NT2/D1 (cell line): ENCODE measurements at regions not wholly inside any gene's neighbourhood (a gene's known extent, or its start where the extent isn't known, plus 50 kb on each side); places are given as distances from the start of the nearest gene placed in this dataset.
"Not testable (repeated sequence)": the region's sequence is repeated elsewhere in the genome, so short reads cannot be mapped to it uniquely, and the experiment has no call there.

Experiments
- DNase-seq: peaks from one replicate; pipeline ENCODE4 v3.0.0-alpha.2; 2011; ENCODE audit warnings: low read depth, low spot score
- H3K27me3 ChIP-seq: 2 replicates; pipeline ENCODE4 v1.6.0; 2011; ENCODE audit warnings: mild to moderate bottlenecking; ENCODE audit not compliant: insufficient read length, insufficient read depth
- H3K36me3 ChIP-seq: 2 replicates; pipeline ENCODE4 v1.6.1; 2011; ENCODE audit warnings: mild to moderate bottlenecking, low read length, mixed read lengths; ENCODE audit not compliant: insufficient read depth, insufficient read length
- H3K4me1 ChIP-seq: 2 replicates; pipeline ENCODE4 v1.5.1; 2011; ENCODE audit not compliant: insufficient read depth, insufficient read length
- H3K4me3 ChIP-seq: 2 replicates; pipeline ENCODE4 v1.5.1; 2011; ENCODE audit warnings: low read depth; ENCODE audit not compliant: insufficient read length
- H3K9ac ChIP-seq: 2 replicates; pipeline ENCODE4 v1.6.0; 2011; ENCODE audit warnings: low read depth; ENCODE audit not compliant: insufficient read length
- H3K9me3 ChIP-seq: 2 replicates; pipeline ENCODE4 v1.5.1; 2011; ENCODE audit warnings: mild to moderate bottlenecking, low read length; ENCODE audit not compliant: insufficient read depth
- SUZ12 ChIP-seq: IDR thresholded peaks from 2 replicates; pipeline ENCODE4 v1.6.1; 2011; ENCODE audit not compliant: insufficient read length, insufficient read depth; ENCODE audit errors: extremely low read depth
- YY1 ChIP-seq: IDR thresholded peaks from 2 replicates; pipeline ENCODE4 v1.6.1; 2011; ENCODE audit not compliant: insufficient read length, insufficient read depth
- ZNF274 ChIP-seq: IDR thresholded peaks from 2 replicates; pipeline ENCODE4 v1.6.1; 2011; ENCODE audit warnings: mild to moderate bottlenecking, low read depth, low read length

- DNase-seq: no peak
- H3K9ac ChIP-seq: no peak overlapping the region
Observed at GRCh38 chr14:86087377-86087776, 557.4 kb downstream of the FLRT2 start.

GRCh38 chr14:86086962-86087361, 557.0 kb downstream of the FLRT2 start:
- DNase-seq: no peak
- no peak overlapping the region for H3K9ac ChIP-seq

More at GRCh38 chr14:86087377-86087776, 557.4 kb downstream of the FLRT2 start:
- H3K4me3 ChIP-seq: no peak overlapping the region
- TF ChIP-seq ZNF274 (no peak), SUZ12 (no peak), YY1 (no peak)
- H3K27me3 ChIP-seq: no peaks in the 10 kb centered on the region
- H3K4me1 ChIP-seq: no peaks in the 10 kb centered on the region
- H3K9me3 ChIP-seq: no peaks in the 10 kb centered on the region
- H3K36me3 ChIP-seq: no peaks in the 10 kb centered on the region

DNA sequence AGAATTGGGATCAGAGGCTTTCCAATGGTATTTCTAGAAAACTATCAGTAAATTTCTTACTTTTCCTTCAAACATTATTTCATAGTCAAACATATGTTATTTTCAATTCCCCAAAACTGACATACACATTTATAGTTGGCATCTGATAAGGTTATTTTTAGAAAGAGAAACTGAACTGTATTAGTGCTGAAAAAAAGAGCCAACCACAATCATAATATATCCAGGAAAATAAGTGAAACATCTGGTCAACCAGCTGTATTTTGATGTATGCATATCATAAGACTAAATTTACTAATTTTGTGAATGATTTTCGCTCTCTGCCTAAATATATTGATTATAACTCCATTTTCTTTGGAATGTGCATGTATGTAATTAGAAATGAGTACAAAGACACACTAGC, 554.2 kb downstream of the FLRT2 start:
- TF ChIP-seq SUZ12 (no peak), YY1 (no peak), ZNF274 (no peak)
- H3K4me3 ChIP-seq: no peak overlapping the region
- H3K36me3 ChIP-seq: no peaks in the 10 kb centered on the region
- no peaks in the 10 kb centered on the region for H3K27me3 ChIP-seq
- no peak for DNase-seq
- H3K9me3 ChIP-seq: no peaks in the 10 kb centered on the region
- no peak overlapping the region for H3K9ac ChIP-seq
- no peaks in the 10 kb centered on the region for H3K4me1 ChIP-seq

More at GRCh38 chr14:86086962-86087361, 557.0 kb downstream of the FLRT2 start:
- Histone ChIP-seq H3K9me3 (no peaks in the 10 kb centered on the region), H3K36me3 (no peaks in the 10 kb centered on the region), H3K4me1 (no peaks in the 10 kb centered on the region), H3K27me3 (no peaks in the 10 kb centered on the region), H3K4me3 (no peak overlapping the region)
- TF ChIP-seq YY1: no peak
- no peak for TF ChIP-seq SUZ12
- no peak for TF ChIP-seq ZNF274

DNA sequence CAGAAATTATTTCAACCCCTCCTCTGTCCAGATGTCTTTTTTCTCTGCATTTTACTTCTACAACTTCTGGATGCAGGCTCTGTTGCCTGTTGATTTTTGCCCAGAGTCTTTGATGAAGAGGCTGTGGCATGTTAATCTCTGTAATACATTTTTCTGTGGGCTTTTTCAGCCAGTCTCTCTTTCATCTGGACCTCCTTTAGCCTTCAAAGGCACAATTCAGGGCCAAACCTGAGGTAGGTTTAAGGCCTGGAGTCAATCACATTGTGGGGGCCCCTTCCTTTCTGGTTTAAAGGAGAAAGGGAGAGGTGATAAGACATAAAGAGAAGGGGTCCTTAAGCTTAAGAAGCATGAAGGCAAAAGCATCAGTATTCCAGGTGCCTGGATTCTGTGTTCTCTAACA, 553.7 kb downstream of the FLRT2 start:
- H3K27me3 ChIP-seq: no peaks in the 10 kb centered on the region
- TF ChIP-seq YY1 (no peak), ZNF274 (no peak), SUZ12 (no peak)
- H3K4me3 ChIP-seq: no peak overlapping the region

DNA sequence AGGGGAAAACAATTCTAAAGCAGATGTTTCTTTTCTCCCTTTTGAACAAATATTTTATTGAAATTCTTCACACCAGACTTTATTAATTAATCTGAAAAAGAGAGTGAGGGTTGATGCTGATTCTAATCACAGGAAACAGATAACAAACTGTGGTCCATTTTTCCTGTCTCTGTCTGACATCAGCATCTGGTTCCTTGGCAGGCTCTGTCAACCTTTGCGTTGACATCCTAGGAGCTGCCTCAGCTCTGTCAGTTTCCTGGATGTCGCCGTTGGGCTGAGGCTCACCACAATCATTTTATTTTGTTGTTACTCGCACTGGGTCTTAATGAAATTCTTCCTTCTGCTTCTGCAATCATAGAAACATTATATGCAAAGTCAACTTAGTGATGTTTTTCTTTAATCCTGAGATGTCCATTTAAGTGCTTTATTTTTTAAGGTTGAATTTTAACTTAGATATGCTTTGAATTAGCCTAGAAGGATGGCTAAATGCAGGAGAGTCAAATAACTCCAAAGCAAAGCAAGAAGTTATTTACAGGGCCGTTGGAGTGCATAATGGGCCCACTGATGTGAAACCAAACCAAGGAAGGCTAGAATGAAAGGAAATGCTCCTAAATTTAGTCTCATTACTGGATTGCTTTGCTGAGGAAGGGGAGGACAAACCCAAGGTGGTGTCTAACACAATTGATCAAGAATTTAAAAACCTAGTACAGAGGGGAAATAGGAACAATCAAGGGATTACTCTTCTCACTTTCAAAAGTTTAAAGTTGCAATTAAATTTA, 542.4 kb downstream of the FLRT2 start:
- Histone ChIP-seq H3K36me3 (no peaks in the 10 kb centered on the region), H3K4me1 (no peaks in the 10 kb centered on the region), H3K9ac (no peak overlapping the region), H3K9me3 (no peaks in the 10 kb centered on the region), H3K27me3 (no peaks in the 10 kb centered on the region), H3K4me3 (no peak overlapping the region)
- no peak for DNase-seq
- no peak for TF ChIP-seq ZNF274
- TF ChIP-seq SUZ12: no peak
- no peak for TF ChIP-seq YY1

More for the DNA sequence above, 553.7 kb downstream of the FLRT2 start:
- no peaks in the 10 kb centered on the region for H3K4me1 ChIP-seq
- H3K9ac ChIP-seq: no peak overlapping the region
- H3K9me3 ChIP-seq: no peaks in the 10 kb centered on the region
- DNase-seq: no peak
- no peaks in the 10 kb centered on the region for H3K36me3 ChIP-seq

DNA sequence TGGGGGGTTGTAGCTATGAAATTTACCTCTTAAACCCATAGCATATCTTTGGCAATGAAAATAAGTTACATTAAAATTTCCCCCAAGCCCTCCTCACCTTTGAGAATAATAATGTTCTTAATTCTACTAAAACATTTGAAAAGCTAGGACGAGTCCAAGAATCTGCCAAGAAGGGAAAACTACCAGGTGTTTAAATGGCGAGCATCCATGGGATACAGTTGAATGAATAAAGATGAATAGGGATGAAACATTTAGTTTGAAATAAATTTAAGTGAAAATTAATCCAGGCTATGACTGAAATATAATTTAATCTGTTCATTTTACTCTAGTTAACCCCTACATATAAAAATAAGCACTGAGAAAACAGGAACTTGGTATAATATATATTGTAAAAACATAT, 536.7 kb downstream of the FLRT2 start:
- no peak for DNase-seq
- H3K4me1 ChIP-seq: no peaks in the 10 kb centered on the region
- H3K9ac ChIP-seq: no peak overlapping the region
- H3K27me3 ChIP-seq: no peaks in the 10 kb centered on the region
- TF ChIP-seq YY1 (no peak), SUZ12 (no peak), ZNF274 (no peak)
- H3K4me3 ChIP-seq: no peak overlapping the region
- H3K9me3 ChIP-seq: no peaks in the 10 kb centered on the region
- no peaks in the 10 kb centered on the region for H3K36me3 ChIP-seq

DNA sequence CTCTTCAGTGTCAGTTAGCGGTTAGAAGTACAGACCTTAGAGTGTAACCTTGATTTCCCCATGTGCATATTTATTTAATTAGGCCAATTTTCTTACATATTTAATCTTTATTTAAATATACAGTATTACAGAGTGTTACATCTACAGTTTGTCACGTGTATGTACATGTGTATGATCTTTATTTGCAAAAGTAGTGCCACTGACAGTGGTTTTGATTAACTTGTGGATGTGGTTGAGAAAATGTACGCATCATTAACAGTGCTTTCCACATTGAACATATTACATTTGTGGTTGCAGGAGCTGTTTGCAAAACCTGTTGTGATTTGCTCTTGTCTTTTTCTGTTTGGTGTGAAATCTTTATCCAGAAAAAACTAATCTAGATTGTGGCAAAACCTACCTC, 535.5 kb downstream of the FLRT2 start:
- TF ChIP-seq SUZ12 (no peak), YY1 (no peak), ZNF274 (no peak)
- Histone ChIP-seq H3K27me3 (no peaks in the 10 kb centered on the region), H3K9ac (no peak overlapping the region), H3K4me3 (no peak overlapping the region), H3K9me3 (no peaks in the 10 kb centered on the region), H3K4me1 (no peaks in the 10 kb centered on the region), H3K36me3 (no peaks in the 10 kb centered on the region)
- DNase-seq: no peak

- H3K27me3 ChIP-seq: not testable (repeated sequence)
Observed at GRCh38 chr14:86064595-86064994, 534.7 kb downstream of the FLRT2 start.

More at GRCh38 chr14:86064595-86064994, 534.7 kb downstream of the FLRT2 start:
- DNase-seq, H3K4me1 ChIP-seq, H3K9ac ChIP-seq, H3K4me3 ChIP-seq, H3K36me3 ChIP-seq, H3K9me3 ChIP-seq: not testable (repeated sequence)
